PC-3 (cell line): ENCODE measurements at regions not wholly inside any gene's neighbourhood (a gene's known extent, or its start where the extent isn't known, plus 50 kb on each side); places are given as distances from the start of the nearest gene placed in this dataset.

ENCODE experiments used
- ATAC-seq: fragments of 200-7000 bp; cut with Tn5 transposase; 2 replicates; pipeline ENCODE4 v1.9.1; 2020; ENCODE audit warnings: mild to moderate bottlenecking, moderate library complexity
- BruUV-seq: library from RNA; stranded (reverse); fragments of 400-500 nt; replicated peaks from 2 replicates; lab custom pipeline; 2021; lab: Mats Ljungman, UMichigan
- CTCF ChIA-PET: fragments of 300-600 bp; sonication (Branson Sonifier 250); formaldehyde crosslinking; loops from one replicate; lab custom pipeline; 2022; ENCODE audit warnings: antibody characterized with exemption; lab: Charles Lee
- POLR2A ChIA-PET: fragments of 300-600 bp; sonication (Branson Sonifier 250); formaldehyde crosslinking; loops from one replicate; lab custom pipeline; 2022; ENCODE audit warnings: antibody characterized with exemption; ENCODE audit not compliant: unreplicated experiment; lab: Charles Lee
- DNase-seq: peaks from one replicate; pipeline ENCODE4 v3.0.0-alpha.2; 2015
- H2AFZ ChIP-seq: fragments of 300-600 bp; sonication (generic); 2 replicates; pipeline ENCODE4 v1.6.0; 2016; ENCODE audit warnings: antibody characterized with exemption, low read length
- H3F3A ChIP-seq: fragments of 300-600 bp; sonication (generic); one replicate; pipeline ENCODE4 v1.6.0; 2017; ENCODE audit warnings: antibody characterized with exemption, low read length, control low read depth, mild to moderate bottlenecking; ENCODE audit not compliant: unreplicated experiment
- H3K27ac ChIP-seq: fragments of 300-600 bp; sonication (generic); 2 replicates; pipeline ENCODE4 v1.5.1; 2016; ENCODE audit warnings: mild to moderate bottlenecking, low read length
- H3K27me3 ChIP-seq: fragments of 300-600 bp; sonication (generic); 2 replicates; pipeline ENCODE4 v1.6.1; 2016; ENCODE audit warnings: low read length, mixed read lengths
- H3K36me3 ChIP-seq: fragments of 300-600 bp; sonication (generic); 2 replicates; pipeline ENCODE4 v1.6.1; 2016; ENCODE audit warnings: low read depth, mixed run types, low read length, mixed read lengths
- H3K4me1 ChIP-seq: fragments of 300-600 bp; sonication (generic); 2 replicates; pipeline ENCODE4 v1.5.1; 2016; ENCODE audit warnings: low read length; ENCODE audit not compliant: insufficient read depth
- H3K4me2 ChIP-seq: fragments of 300-600 bp; sonication (generic); 2 replicates; pipeline ENCODE4 v1.6.0; 2016; ENCODE audit warnings: low read length
- H3K4me3 ChIP-seq: fragments of 300-600 bp; sonication (generic); 2 replicates; pipeline ENCODE4 v1.5.1; 2016; ENCODE audit warnings: mild to moderate bottlenecking, low read length, mixed read lengths
- H3K79me2 ChIP-seq: fragments of 300-600 bp; sonication (generic); 2 replicates; pipeline ENCODE4 v1.6.1; 2017; ENCODE audit warnings: low read length, mixed read lengths
- H3K9ac ChIP-seq: fragments of 300-600 bp; sonication (generic); 2 replicates; pipeline ENCODE4 v1.6.0; 2016; ENCODE audit warnings: mild to moderate bottlenecking, low read length
- H3K9me2 ChIP-seq: fragments of 300-600 bp; sonication (generic); replicated peaks from 2 replicates; pipeline ENCODE4 v1.6.1; 2016; ENCODE audit warnings: mixed run types, low read length, mixed read lengths
- H3K9me3 ChIP-seq: fragments of 300-600 bp; sonication (generic); 2 replicates; pipeline ENCODE4 v1.6.1; 2016; ENCODE audit warnings: low read length, mixed read lengths
- H4K20me1 ChIP-seq: fragments of 300-600 bp; sonication (generic); 2 replicates; pipeline ENCODE4 v1.6.1; 2016; ENCODE audit warnings: low read length, mixed read lengths
- CTCF ChIP-seq: fragments of 300-600 bp; sonication (generic); conservative IDR thresholded peaks from 2 replicates; pipeline ENCODE4 v1.5.1; 2017; ENCODE audit warnings: antibody characterized with exemption, low read depth, mild to moderate bottlenecking, low read length
- EZH2 ChIP-seq: fragments of 300-600 bp; sonication (generic); IDR thresholded peaks from one replicate; pipeline ENCODE4 v1.6.1; 2017; ENCODE audit warnings: antibody characterized with exemption, mild to moderate bottlenecking, low read length; ENCODE audit not compliant: unreplicated experiment
- EZH2phosphoT487 ChIP-seq: fragments of 300-600 bp; sonication (generic); IDR thresholded peaks from 2 replicates; pipeline ENCODE4 v1.6.1; 2018; ENCODE audit warnings: mild to moderate bottlenecking, antibody characterized with exemption, low read length, borderline replicate concordance
- intact Hi-C: fragments of 100-400 bp; cut with micrococcal nuclease; formaldehyde crosslinking; loops from 2 replicates; pipeline ENCODE4 v1.9.0; 2023

GRCh38 chr4:111717921-111718320 is 427.3 kb upstream of the FAM241A start:
- TF ChIP-seq EZH2phosphoT487 (no peak), CTCF (no peak), EZH2 (no peak)
- H3K27me3 ChIP-seq: peaks cover 8% of the 10 kb centered on the region
- H3K27ac ChIP-seq: no peak overlapping the region
- no peaks in the 10 kb centered on the region for H3K9me2 ChIP-seq
- CTCF ChIA-PET: no interaction called here
- no peak for ATAC-seq
- H3F3A ChIP-seq: no peaks in the 10 kb centered on the region
- no peak overlapping the region for H3K4me2 ChIP-seq
- POLR2A ChIA-PET: no interaction called here
- no TSS peak for BruUV-seq
- no peaks in the 10 kb centered on the region for H4K20me1 ChIP-seq
- H3K9me3 ChIP-seq: no peaks in the 10 kb centered on the region
- H3K36me3 ChIP-seq: no peaks in the 10 kb centered on the region
- no peak overlapping the region for H3K9ac ChIP-seq
- DNase-seq: no peak
- intact Hi-C loops: no loop called here
- no peak overlapping the region for H3K4me3 ChIP-seq
- H3K79me2 ChIP-seq: no peaks in the 10 kb centered on the region
- H3K4me1 ChIP-seq: no peaks in the 10 kb centered on the region
- H2AFZ ChIP-seq: no peak overlapping the region

- no peaks in the 10 kb centered on the region for H3K4me1 ChIP-seq
- no peaks in the 10 kb centered on the region for H3K36me3 ChIP-seq
- no peaks in the 10 kb centered on the region for H3K9me3 ChIP-seq
- H3K79me2 ChIP-seq: no peaks in the 10 kb centered on the region
- no peak overlapping the region for H2AFZ ChIP-seq
- H3K9me2 ChIP-seq: no peaks in the 10 kb centered on the region
- no peak overlapping the region for H3K27ac ChIP-seq
- ATAC-seq (no peak), DNase-seq (no peak)
- H3F3A ChIP-seq: no peaks in the 10 kb centered on the region
- intact Hi-C loops: no loop called here
- H3K27me3 ChIP-seq: peaks cover 8% of the 10 kb centered on the region
- no TSS peak for BruUV-seq
- H4K20me1 ChIP-seq: no peaks in the 10 kb centered on the region
- ChIA-PET CTCF (no interaction called here), POLR2A (no interaction called here)
- no peak overlapping the region for H3K4me2 ChIP-seq
- no peak overlapping the region for H3K4me3 ChIP-seq
- TF ChIP-seq CTCF (no peak), EZH2phosphoT487 (no peak), EZH2 (no peak)
- H3K9ac ChIP-seq: no peak overlapping the region
Observed at GRCh38 chr4:111718763-111719559, 426.3 kb upstream of the FAM241A start.

GRCh38 chr4:111720866-111721265 is 424.4 kb upstream of the FAM241A start:
- BruUV-seq: no TSS peak
- intact Hi-C loops: no loop called here
- H3K9ac ChIP-seq: no peak overlapping the region

More at GRCh38 chr4:111720866-111721265, 424.4 kb upstream of the FAM241A start:
- Histone ChIP-seq H3K4me1 (no peaks in the 10 kb centered on the region), H3K36me3 (no peaks in the 10 kb centered on the region), H3K27me3 (peaks cover 8% of the 10 kb centered on the region), H3K4me3 (no peak overlapping the region), H4K20me1 (no peaks in the 10 kb centered on the region), H3K79me2 (no peaks in the 10 kb centered on the region), H3K4me2 (no peak overlapping the region), H3K9me3 (no peaks in the 10 kb centered on the region), H3K9me2 (no peaks in the 10 kb centered on the region), H3K27ac (no peak overlapping the region), H3F3A (no peaks in the 10 kb centered on the region), H2AFZ (no peak overlapping the region)
- ChIA-PET CTCF (no interaction called here), POLR2A (no interaction called here)
- TF ChIP-seq CTCF (no peak), EZH2phosphoT487 (no peak), EZH2 (no peak)
- no peak for ATAC-seq
- DNase-seq: no peak
